GM19452 (cell line): ENCODE measurements at regions not wholly inside any gene's neighbourhood (a gene's known extent, or its start where the extent isn't known, plus 50 kb on each side); places are given as distances from the start of the nearest gene placed in this dataset.

ENCODE experiments used
- ATAC-seq: cut with Tn5 transposase; IDR thresholded peaks from one replicate; pipeline ENCODE4 v1.9.1; 2021; ENCODE audit not compliant: unreplicated experiment

GRCh38 chr10:35913628-35914027 is 271.5 kb upstream of the FZD8 start:
- no peak for ATAC-seq

GRCh38 chr10:35912615-35913569 is 270.8 kb upstream of the FZD8 start:
- no peak for ATAC-seq

- no peak for ATAC-seq
These were observed 269.9 kb upstream of the FZD8 start for GRCh38 chr10:35911954-35912353.

- ATAC-seq, result no peak
These were observed 269.1 kb upstream of the FZD8 start for GRCh38 chr10:35911233-35911632.

GRCh38 chr10:35910234-35910633 is 268.1 kb upstream of the FZD8 start:
- ATAC-seq, result no peak

GRCh38 chr10:35909121-35909720 is 267.1 kb upstream of the FZD8 start:
- ATAC-seq, result no peak

GRCh38 chr10:35908451-35908850 is 266.4 kb upstream of the FZD8 start:
- no peak for ATAC-seq

GRCh38 chr10:35907548-35907947 is 265.5 kb upstream of the FZD8 start:
- ATAC-seq, result no peak

- ATAC-seq, result no peak
These were observed 264.1 kb upstream of the FZD8 start for GRCh38 chr10:35906155-35906554.

GRCh38 chr10:35903021-35903420 is 260.9 kb upstream of the FZD8 start:
- ATAC-seq, result no peak

- no peak for ATAC-seq
These were observed 256.8 kb upstream of the FZD8 start for GRCh38 chr10:35898716-35899440.

GRCh38 chr10:35896001-35896400 is 253.9 kb upstream of the FZD8 start:
- no peak for ATAC-seq

GRCh38 chr10:35895331-35895730 is 253.2 kb upstream of the FZD8 start:
- ATAC-seq, result no peak

- no peak for ATAC-seq
These were observed 250.4 kb upstream of the FZD8 start for GRCh38 chr10:35892526-35892925.

GRCh38 chr10:35890676-35891495 is 248.8 kb upstream of the FZD8 start:
- ATAC-seq, result no peak

GRCh38 chr10:35889971-35890675 is 248.0 kb upstream of the FZD8 start:
- no peak for ATAC-seq

- no peak for ATAC-seq
These were observed 247.1 kb upstream of the FZD8 start for GRCh38 chr10:35889226-35889625.

GRCh38 chr10:35888400-35888799 is 246.3 kb upstream of the FZD8 start:
- no peak for ATAC-seq

- no peak for ATAC-seq
These were observed 245.6 kb upstream of the FZD8 start for GRCh38 chr10:35887685-35888084.

- no peak for ATAC-seq
These were observed 243.0 kb upstream of the FZD8 start for GRCh38 chr10:35885076-35885475.
